Activated naive CD4-positive, alpha-beta T cell (primary cell): ENCODE measurements at regions not wholly inside any gene's neighbourhood (a gene's known extent, or its start where the extent isn't known, plus 50 kb on each side); places are given as distances from the start of the nearest gene placed in this dataset.

Experiments
- DNase-seq, 4 experiments: peaks; one replicate each; lab custom pipeline; 2025; lab: John Stamatoyannopoulos, UW

- DNase-seq, result no peak
These were observed 51.7 kb upstream of the NEBL start for GRCh38 chr10:20948686-20949327.
